Stimulated activated CD4-positive, alpha-beta T cell treated with anti-CD3 and anti-CD28 coated beads, Interleukin-15, amount 100 ng/mL, for 1 hour (primary cell): ENCODE measurements at regions not wholly inside any gene's neighbourhood (a gene's known extent, or its start where the extent isn't known, plus 50 kb on each side); places are given as distances from the start of the nearest gene placed in this dataset.

ENCODE experiments used
- DNase-seq, 2 donors: peaks; one replicate each; pipeline ENCODE4 v3.0.0-alpha.2; 2020; ENCODE audit warnings: low read depth in 1 of 2, low spot score in 1 of 2

GRCh38 chr4:117428536-117428935 is 343.2 kb upstream of the TRAM1L1 start:
- DNase-seq = no peak

GRCh38 chr4:117429061-117429460 is 343.7 kb upstream of the TRAM1L1 start:
- no peak for DNase-seq

GRCh38 chr4:117429506-117429905 is 344.1 kb upstream of the TRAM1L1 start:
- no peak for DNase-seq

- no peak for DNase-seq
Measured at GRCh38 chr4:117434424-117434823, 349.0 kb upstream of the TRAM1L1 start.

GRCh38 chr4:117447925-117448324 is 362.5 kb upstream of the TRAM1L1 start:
- no peak for DNase-seq

- no peak for DNase-seq
Measured at GRCh38 chr4:117455088-117455487, 369.7 kb upstream of the TRAM1L1 start.

- no peak for DNase-seq
Measured at GRCh38 chr4:117466388-117466787, 381.0 kb upstream of the TRAM1L1 start.

- DNase-seq = no peak
Measured at GRCh38 chr4:117467404-117467803, 382.0 kb upstream of the TRAM1L1 start.

GRCh38 chr4:117474987-117475386 is 389.6 kb upstream of the TRAM1L1 start:
- DNase-seq = no peak

- DNase-seq = no peak
Measured at GRCh38 chr4:117477925-117478324, 392.5 kb upstream of the TRAM1L1 start.

- no peak for DNase-seq
Measured at GRCh38 chr4:117478702-117479101, 393.3 kb upstream of the TRAM1L1 start.

GRCh38 chr4:117479673-117480072 is 394.3 kb upstream of the TRAM1L1 start:
- peak in 1 of 2 donors; percentile 1 for DNase-seq

- DNase-seq = no peak
Measured at GRCh38 chr4:117481742-117482141, 396.4 kb upstream of the TRAM1L1 start.

- no peak for DNase-seq
Measured at GRCh38 chr4:117488692-117489091, 403.3 kb upstream of the TRAM1L1 start.

- no peak for DNase-seq
Measured at GRCh38 chr4:117489107-117489506, 403.7 kb upstream of the TRAM1L1 start.

GRCh38 chr4:117491516-117491915 is 406.1 kb upstream of the TRAM1L1 start:
- DNase-seq = no peak

GRCh38 chr4:117495802-117496201 is 410.4 kb upstream of the TRAM1L1 start:
- no peak for DNase-seq

- DNase-seq = no peak
Measured at GRCh38 chr4:117512414-117512813, 427.0 kb upstream of the TRAM1L1 start.

- no peak for DNase-seq
Measured at GRCh38 chr4:117514391-117515175, 429.2 kb upstream of the TRAM1L1 start.

GRCh38 chr4:117515921-117516320 is 430.5 kb upstream of the TRAM1L1 start:
- no peak for DNase-seq

GRCh38 chr4:117527601-117528000 is 442.2 kb upstream of the TRAM1L1 start:
- DNase-seq = no peak

GRCh38 chr4:117529401-117529800 is 444.0 kb upstream of the TRAM1L1 start:
- no peak for DNase-seq

GRCh38 chr4:117533501-117533900 is 448.1 kb upstream of the TRAM1L1 start:
- DNase-seq = no peak
